Caco-2 (cell line): ENCODE measurements at regions not wholly inside any gene's neighbourhood (a gene's known extent, or its start where the extent isn't known, plus 50 kb on each side); places are given as distances from the start of the nearest gene placed in this dataset.

Source experiments
- BruUV-seq: library from RNA; stranded (reverse); fragments of 400-500 nt; replicated peaks from 2 replicates; lab custom pipeline; 2021; lab: Mats Ljungman, UMichigan
- CTCF ChIA-PET: fragments of 300-600 bp; sonication (Branson Sonifier 250); formaldehyde crosslinking; loops from one replicate; lab custom pipeline; 2022; ENCODE audit warnings: antibody characterized with exemption; lab: Charles Lee
- POLR2A ChIA-PET: fragments of 300-600 bp; sonication (Branson Sonifier 250); formaldehyde crosslinking; loops from one replicate; lab custom pipeline; 2022; ENCODE audit warnings: antibody characterized with exemption; lab: Charles Lee
- DNase-seq, 2 experiments: peaks; one replicate each; pipeline versions ENCODE4 v3.0.0 to v3.0.0-alpha.2; 2020 to 2022
- H3K27me3 ChIP-seq: replicated peaks from 2 replicates; pipeline ENCODE4 v1.6.0; 2011; ENCODE audit warnings: low read length; ENCODE audit not compliant: control insufficient read depth, insufficient read depth
- H3K36me3 ChIP-seq: 2 replicates; pipeline ENCODE4 v1.5.1; 2011; ENCODE audit warnings: low read length; ENCODE audit not compliant: control insufficient read depth, insufficient read depth
- H3K4me1 ChIP-seq: fragments of 250-450 bp; sonication (Bioruptor Pico); 2 replicates; pipeline ENCODE4 v1.5.1; 2020; ENCODE audit warnings: mild to moderate bottlenecking
- H3K4me3 ChIP-seq: 2 replicates; pipeline ENCODE4 v1.5.1; 2011; ENCODE audit warnings: low read depth, mild to moderate bottlenecking, control low read depth, low read length
- H3K9me3 ChIP-seq: fragments of 250-450 bp; sonication (Bioruptor Pico); 2 replicates; pipeline ENCODE4 v1.5.1; 2020; ENCODE audit warnings: mild to moderate bottlenecking, moderate library complexity
- H3K27ac Mint-ChIP-seq: one replicate; pipeline ENCODE4 v1.8.0; 2022; ENCODE audit warnings: mixed read lengths; ENCODE audit not compliant: unreplicated experiment
- H3K27me3 Mint-ChIP-seq: one replicate; pipeline ENCODE4 v1.8.0; 2022; ENCODE audit warnings: mixed read lengths; ENCODE audit not compliant: insufficient read depth, unreplicated experiment
- H3K36me3 Mint-ChIP-seq: one replicate; pipeline ENCODE4 v1.8.0; 2022; ENCODE audit warnings: mild to moderate bottlenecking, mixed read lengths; ENCODE audit not compliant: insufficient read depth, unreplicated experiment
- H3K4me1 Mint-ChIP-seq: one replicate; pipeline ENCODE4 v1.8.0; 2022; ENCODE audit warnings: low read depth, mixed read lengths; ENCODE audit not compliant: unreplicated experiment
- H3K4me3 Mint-ChIP-seq: one replicate; pipeline ENCODE4 v1.8.0; 2022; ENCODE audit warnings: mild to moderate bottlenecking, moderate library complexity, mixed read lengths; ENCODE audit not compliant: unreplicated experiment
- H3K9me3 Mint-ChIP-seq: one replicate; pipeline ENCODE4 v1.8.0; 2022; ENCODE audit warnings: mixed read lengths; ENCODE audit not compliant: unreplicated experiment
- intact Hi-C: fragments of 100-400 bp; cut with micrococcal nuclease; formaldehyde crosslinking; loops from one replicate; pipeline ENCODE4 v1.10.0; 2022; ENCODE audit not compliant: unreplicated experiment
- TF ChIP-seq, protein P1 (sequence below), 2 experiments: fragments of 200-600 bp in 1 of 2; IDR thresholded peaks; 1 replicate in 1 of 2; 2 replicates in 1 of 2; pipeline versions ENCODE4 v1.5.1 to v1.8.0; 2011 to 2022; ENCODE audit warnings: antibody characterized with exemption in 1 of 2, control low read depth in 1 of 2, inconsistent platforms in 1 of 2, low read depth in 1 of 2, low read length in 1 of 2, mild to moderate bottlenecking in 1 of 2, moderate library complexity in 1 of 2; ENCODE audit not compliant: insufficient read depth in 1 of 2, severe bottlenecking in 1 of 2, unreplicated experiment in 1 of 2

GRCh38 chr9:38281917-38282316, 110.6 kb upstream of the ALDH1B1 start:
- intact Hi-C loops, result no loop called here

GRCh38 chr9:38281196-38281595, 111.3 kb upstream of the ALDH1B1 start:
- ChIA-PET POLR2A (no interaction called here), CTCF (no interaction called here)
- Mint-ChIP-seq H3K36me3 (no peaks in the 10 kb centered on the region), H3K9me3 (no peaks in the 10 kb centered on the region), H3K27me3 (peaks cover 3% of the 10 kb centered on the region), H3K4me3 (no peak overlapping the region), H3K4me1 (no peaks in the 10 kb centered on the region), H3K27ac (no peak overlapping the region)
- Histone ChIP-seq H3K4me3 (no peak overlapping the region), H3K36me3 (no peaks in the 10 kb centered on the region), H3K27me3 (no peaks in the 10 kb centered on the region), H3K9me3 (no peaks in the 10 kb centered on the region), H3K4me1 (no peaks in the 10 kb centered on the region)
- BruUV-seq, result no TSS peak
- TF ChIP-seq, protein P1, sequence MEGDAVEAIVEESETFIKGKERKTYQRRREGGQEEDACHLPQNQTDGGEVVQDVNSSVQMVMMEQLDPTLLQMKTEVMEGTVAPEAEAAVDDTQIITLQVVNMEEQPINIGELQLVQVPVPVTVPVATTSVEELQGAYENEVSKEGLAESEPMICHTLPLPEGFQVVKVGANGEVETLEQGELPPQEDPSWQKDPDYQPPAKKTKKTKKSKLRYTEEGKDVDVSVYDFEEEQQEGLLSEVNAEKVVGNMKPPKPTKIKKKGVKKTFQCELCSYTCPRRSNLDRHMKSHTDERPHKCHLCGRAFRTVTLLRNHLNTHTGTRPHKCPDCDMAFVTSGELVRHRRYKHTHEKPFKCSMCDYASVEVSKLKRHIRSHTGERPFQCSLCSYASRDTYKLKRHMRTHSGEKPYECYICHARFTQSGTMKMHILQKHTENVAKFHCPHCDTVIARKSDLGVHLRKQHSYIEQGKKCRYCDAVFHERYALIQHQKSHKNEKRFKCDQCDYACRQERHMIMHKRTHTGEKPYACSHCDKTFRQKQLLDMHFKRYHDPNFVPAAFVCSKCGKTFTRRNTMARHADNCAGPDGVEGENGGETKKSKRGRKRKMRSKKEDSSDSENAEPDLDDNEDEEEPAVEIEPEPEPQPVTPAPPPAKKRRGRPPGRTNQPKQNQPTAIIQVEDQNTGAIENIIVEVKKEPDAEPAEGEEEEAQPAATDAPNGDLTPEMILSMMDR (IDR thresholded peaks at IDR 0.05; ENCODE audit: insufficient read depth in 1 of 2, low read depth in 1 of 2, low read length in 1 of 2, severe bottlenecking in 1 of 2, unreplicated experiment in 1 of 2), result no peak
- intact Hi-C loops, result no loop called here
- no peak for DNase-seq

More at GRCh38 chr9:38281917-38282316, 110.6 kb upstream of the ALDH1B1 start:
- peaks cover 3% of the 10 kb centered on the region for H3K27me3 Mint-ChIP-seq
- no TSS peak for BruUV-seq
- no peak for DNase-seq
- H3K36me3 Mint-ChIP-seq, result no peaks in the 10 kb centered on the region
- no peaks in the 10 kb centered on the region for H3K4me1 Mint-ChIP-seq
- Histone ChIP-seq H3K4me3 (no peak overlapping the region), H3K36me3 (no peaks in the 10 kb centered on the region), H3K9me3 (no peaks in the 10 kb centered on the region), H3K27me3 (no peaks in the 10 kb centered on the region), H3K4me1 (no peaks in the 10 kb centered on the region)
- no peak overlapping the region for H3K4me3 Mint-ChIP-seq
- POLR2A ChIA-PET, result no interaction called here
- TF ChIP-seq, protein P1 (IDR thresholded peaks at IDR 0.05; ENCODE audit: insufficient read depth in 1 of 2, low read depth in 1 of 2, low read length in 1 of 2, severe bottlenecking in 1 of 2, unreplicated experiment in 1 of 2), result no peak
- CTCF ChIA-PET, result no interaction called here
- no peaks in the 10 kb centered on the region for H3K9me3 Mint-ChIP-seq
- H3K27ac Mint-ChIP-seq, result no peak overlapping the region

DNA sequence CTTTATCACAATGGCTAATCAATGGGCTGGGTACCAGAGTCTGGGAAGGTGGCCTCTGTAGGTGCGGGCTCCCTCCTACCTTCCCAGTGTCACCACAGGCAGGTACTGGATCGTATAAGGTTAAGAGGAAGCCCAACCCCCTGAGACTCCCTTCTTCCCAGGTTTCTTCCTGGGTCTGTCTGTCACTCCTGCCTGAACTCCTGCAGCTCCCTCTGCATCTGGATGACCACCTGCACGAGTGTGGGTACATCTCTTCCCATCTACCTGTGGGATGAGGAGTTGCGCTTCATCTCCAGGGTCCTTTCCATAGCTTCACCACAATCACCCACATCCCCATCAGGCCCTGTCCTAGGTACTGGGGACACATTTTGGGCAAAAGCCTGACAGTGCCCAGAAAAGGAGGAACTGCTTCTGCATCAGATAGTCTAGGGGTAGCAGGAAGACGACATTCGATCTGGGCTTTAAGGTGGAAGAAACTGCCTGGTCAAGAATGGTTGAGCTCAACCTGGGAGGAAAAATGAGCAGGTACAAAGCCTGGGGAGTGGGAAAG, 112.2 kb upstream of the ALDH1B1 start:
- Mint-ChIP-seq H3K27ac (no peak overlapping the region), H3K4me3 (no peak overlapping the region), H3K36me3 (no peaks in the 10 kb centered on the region), H3K9me3 (no peaks in the 10 kb centered on the region), H3K27me3 (peaks cover 6% of the 10 kb centered on the region), H3K4me1 (no peaks in the 10 kb centered on the region)
- Histone ChIP-seq H3K4me1 (no peaks in the 10 kb centered on the region), H3K4me3 (no peak overlapping the region), H3K36me3 (no peaks in the 10 kb centered on the region), H3K27me3 (no peaks in the 10 kb centered on the region), H3K9me3 (no peaks in the 10 kb centered on the region)
- DNase-seq, result no peak
- TF ChIP-seq, protein P1 (IDR thresholded peaks at IDR 0.05; ENCODE audit: insufficient read depth in 1 of 2, low read depth in 1 of 2, low read length in 1 of 2, severe bottlenecking in 1 of 2, unreplicated experiment in 1 of 2), result no peak
- ChIA-PET CTCF (no interaction called here), POLR2A (no interaction called here)
- no TSS peak for BruUV-seq
- intact Hi-C loops, result no loop called here
